Suprapubic skin (tissue), 4 donors: ENCODE measurements at regions not wholly inside any gene's neighbourhood (a gene's known extent, or its start where the extent isn't known, plus 50 kb on each side); places are given as distances from the start of the nearest gene placed in this dataset.

Source experiments
- DNase-seq, 2 donors: peaks; one replicate each; pipeline ENCODE4 v3.0.0-alpha.2; 2019; ENCODE audit warnings: low spot score in 2 of 2
- H3K27ac ChIP-seq: fragments of 200-600 bp; sonication (generic); one replicate; pipeline ENCODE4 v1.5.1; 2019
- H3K27me3 ChIP-seq: fragments of 200-600 bp; sonication (generic); one replicate; pipeline ENCODE4 v1.5.1; 2019
- H3K36me3 ChIP-seq: fragments of 200-600 bp; sonication (generic); one replicate; pipeline ENCODE4 v1.5.1; 2019
- H3K4me1 ChIP-seq: fragments of 200-600 bp; sonication (generic); one replicate; pipeline ENCODE4 v1.5.1; 2019
- H3K4me3 ChIP-seq: fragments of 200-600 bp; sonication (generic); one replicate; pipeline ENCODE4 v1.5.1; 2019; ENCODE audit warnings: mild to moderate bottlenecking
- H3K9me3 ChIP-seq: fragments of 200-600 bp; sonication (generic); one replicate; pipeline ENCODE4 v1.5.1; 2019
- CTCF ChIP-seq, 2 donors: fragments of 200-600 bp in 1 of 2; fragments of 450-650 bp in 1 of 2; sonication (generic) in 1 of 2; IDR thresholded peaks; one replicate each; pipeline ENCODE4 v1.5.1; 2016 to 2019; ENCODE audit warnings: antibody characterized with exemption in 2 of 2, mild to moderate bottlenecking in 1 of 2, moderate library complexity in 1 of 2
- EP300 ChIP-seq: sonication (generic); formaldehyde crosslinking; IDR thresholded peaks from one replicate; pipeline ENCODE4 v1.6.1; 2017; ENCODE audit warnings: antibody characterized with exemption
- POLR2A ChIP-seq, 2 donors: fragments of 450-650 bp; IDR thresholded peaks; one replicate each; pipeline ENCODE4 v1.6.1; 2017; ENCODE audit warnings: antibody characterized with exemption in 2 of 2, mild to moderate bottlenecking in 2 of 2, moderate library complexity in 2 of 2
- POLR2AphosphoS5 ChIP-seq, 3 donors: sonication (generic); formaldehyde crosslinking; IDR thresholded peaks; one replicate each; pipeline ENCODE4 v1.6.1; 2017; ENCODE audit warnings: antibody characterized with exemption in 3 of 3
- WGBS: methylation state at CpG from one replicate; pipeline ENCODE4 v1.1.5; 2018; 5-methylcytosine and 5-hydroxymethylcytosine counted together

GRCh38 chr1:36710951-36711350 is 228.2 kb upstream of the CSF3R start:
- WGBS, result 12% methylated on average over 5 of the region's 5 CpGs
- no peaks in the 10 kb centered on the region for H3K9me3 ChIP-seq
- no peak for TF ChIP-seq EP300
- TF ChIP-seq POLR2A (IDR thresholded peaks at IDR 0.05), result no peak
- TF ChIP-seq CTCF (IDR thresholded peaks at IDR 0.05), result no peak
- TF ChIP-seq POLR2AphosphoS5 (IDR thresholded peaks at IDR 0.05), result no peak

GRCh38 chr1:36709869-36710481 is 227.3 kb upstream of the CSF3R start:
- no peak overlapping the region for H3K4me3 ChIP-seq
- no peaks in the 10 kb centered on the region for H3K9me3 ChIP-seq
- peaks cover 72% of the 10 kb centered on the region for H3K27me3 ChIP-seq
- no peaks in the 10 kb centered on the region for H3K36me3 ChIP-seq
- DNase-seq, result no peak
- H3K27ac ChIP-seq, result no peak overlapping the region
- WGBS, result 29% methylated on average over 17 of the region's 17 CpGs
- no peak for TF ChIP-seq POLR2AphosphoS5 (IDR thresholded peaks at IDR 0.05)
- no peaks in the 10 kb centered on the region for H3K4me1 ChIP-seq

More at GRCh38 chr1:36710951-36711350, 228.2 kb upstream of the CSF3R start:
- no peak overlapping the region for H3K27ac ChIP-seq
- H3K4me3 ChIP-seq, result no peak overlapping the region
- H3K36me3 ChIP-seq, result no peaks in the 10 kb centered on the region
- no peaks in the 10 kb centered on the region for H3K4me1 ChIP-seq
- peaks cover 63% of the 10 kb centered on the region for H3K27me3 ChIP-seq
- no peak for DNase-seq

GRCh38 chr1:36708587-36708986 is 225.9 kb upstream of the CSF3R start:
- peaks cover 81% of the 10 kb centered on the region for H3K27me3 ChIP-seq
- peaks cover 5% of the 10 kb centered on the region for H3K4me1 ChIP-seq
- H3K36me3 ChIP-seq, result no peaks in the 10 kb centered on the region
- H3K4me3 ChIP-seq, result no peak overlapping the region
- H3K27ac ChIP-seq, result no peak overlapping the region
- TF ChIP-seq POLR2A (IDR thresholded peaks at IDR 0.05) (no peak), EP300 (no peak), CTCF (IDR thresholded peaks at IDR 0.05) (no peak), POLR2AphosphoS5 (IDR thresholded peaks at IDR 0.05) (no peak)
- no peaks in the 10 kb centered on the region for H3K9me3 ChIP-seq
- WGBS, result 80% methylated on average over 4 of the region's 7 CpGs
- no peak for DNase-seq

GRCh38 chr1:36707221-36707620 is 224.5 kb upstream of the CSF3R start:
- peaks cover 6% of the 10 kb centered on the region for H3K4me1 ChIP-seq
- WGBS, result 82% methylated on average over 2 of the region's 2 CpGs
- TF ChIP-seq POLR2A (IDR thresholded peaks at IDR 0.05), result no peak
- no peak for TF ChIP-seq POLR2AphosphoS5 (IDR thresholded peaks at IDR 0.05)
- TF ChIP-seq CTCF (IDR thresholded peaks at IDR 0.05), result no peak
- no peak for TF ChIP-seq EP300
- H3K4me3 ChIP-seq, result no peak overlapping the region
- no peaks in the 10 kb centered on the region for H3K36me3 ChIP-seq
- peaks cover 75% of the 10 kb centered on the region for H3K27me3 ChIP-seq
- H3K27ac ChIP-seq, result no peak overlapping the region
- H3K9me3 ChIP-seq, result no peaks in the 10 kb centered on the region
- no peak for DNase-seq

- Histone ChIP-seq H3K36me3 (no peaks in the 10 kb centered on the region), H3K4me3 (no peak overlapping the region), H3K27me3 (peaks cover 67% of the 10 kb centered on the region), H3K27ac (no peak overlapping the region), H3K9me3 (no peaks in the 10 kb centered on the region), H3K4me1 (peaks cover 6% of the 10 kb centered on the region)
- TF ChIP-seq EP300 (no peak), CTCF (IDR thresholded peaks at IDR 0.05) (no peak), POLR2A (IDR thresholded peaks at IDR 0.05) (no peak), POLR2AphosphoS5 (IDR thresholded peaks at IDR 0.05) (no peak)
- 50% methylated on average over 10 of the region's 10 CpGs for WGBS
- DNase-seq, result no peak
These were observed 223.7 kb upstream of the CSF3R start for GRCh38 chr1:36706416-36706815.

GRCh38 chr1:36705629-36706028 is 222.9 kb upstream of the CSF3R start:
- no peak overlapping the region for H3K4me3 ChIP-seq
- H3K36me3 ChIP-seq, result no peaks in the 10 kb centered on the region
- 46% methylated on average over 4 of the region's 4 CpGs for WGBS
- peaks cover 6% of the 10 kb centered on the region for H3K4me1 ChIP-seq
- no peak for TF ChIP-seq POLR2A (IDR thresholded peaks at IDR 0.05)
- TF ChIP-seq POLR2AphosphoS5 (IDR thresholded peaks at IDR 0.05), result no peak
- no peak for TF ChIP-seq CTCF (IDR thresholded peaks at IDR 0.05)
- no peak for TF ChIP-seq EP300
- H3K27ac ChIP-seq, result no peak overlapping the region
- peak in 1 of 2 donors; percentile 58 for DNase-seq
- peaks cover 62% of the 10 kb centered on the region for H3K27me3 ChIP-seq
- H3K9me3 ChIP-seq, result no peaks in the 10 kb centered on the region
